Neural cell (in vitro differentiated cells): ENCODE measurements at regions not wholly inside any gene's neighbourhood (a gene's known extent, or its start where the extent isn't known, plus 50 kb on each side); places are given as distances from the start of the nearest gene placed in this dataset.

Experiments
- CTCF ChIP-seq: fragments of 450-650 bp; IDR thresholded peaks from 2 replicates; pipeline ENCODE4 v1.5.1; 2014; ENCODE audit warnings: antibody characterized with exemption, mild to moderate bottlenecking, moderate library complexity; ENCODE audit not compliant: poor library complexity, severe bottlenecking
- EZH2 ChIP-seq: fragments of 200-600, 300-800 bp; shearing (Covaris generic), sonication (generic); IDR thresholded peaks from 2 replicates; pipeline ENCODE4 v1.6.1; 2014; ENCODE audit warnings: antibody characterized with exemption, low read length, borderline replicate concordance, mild to moderate bottlenecking; ENCODE audit not compliant: insufficient read depth, poor library complexity, severe bottlenecking
- MXI1 ChIP-seq: fragments of 450-650 bp; conservative IDR thresholded peaks from 2 replicates; pipeline ENCODE4 v1.6.1; 2014; ENCODE audit warnings: antibody characterized with exemption, mild to moderate bottlenecking; ENCODE audit not compliant: poor library complexity, severe bottlenecking
- POLR2AphosphoS5 ChIP-seq: IDR thresholded peaks from 2 replicates; pipeline ENCODE4 v1.6.1; 2012
- SMC3 ChIP-seq: fragments of 450-650 bp; conservative IDR thresholded peaks from 2 replicates; pipeline ENCODE4 v1.6.1; 2014; ENCODE audit warnings: antibody characterized with exemption, mild to moderate bottlenecking, moderate library complexity; ENCODE audit not compliant: poor library complexity

GRCh38 chr13:22235285-22235949 lies 564.5 kb downstream of the FGF9 start:
- no peak for TF ChIP-seq CTCF
- no peak for TF ChIP-seq SMC3
- TF ChIP-seq EZH2, result no peak
- no peak for TF ChIP-seq MXI1
- TF ChIP-seq POLR2AphosphoS5, result no peak
